HG02938 (cell line): ENCODE measurements at regions not wholly inside any gene's neighbourhood (a gene's known extent, or its start where the extent isn't known, plus 50 kb on each side); places are given as distances from the start of the nearest gene placed in this dataset.
A peak's percentile ranks its signal among the peaks of the same experiment; 100 is the strongest.

Experiments used
- ATAC-seq: cut with Tn5 transposase; IDR thresholded peaks from one replicate; pipeline ENCODE4 v1.9.1; 2021; ENCODE audit warnings: mild to moderate bottlenecking, moderate library complexity; ENCODE audit not compliant: unreplicated experiment

DNA sequence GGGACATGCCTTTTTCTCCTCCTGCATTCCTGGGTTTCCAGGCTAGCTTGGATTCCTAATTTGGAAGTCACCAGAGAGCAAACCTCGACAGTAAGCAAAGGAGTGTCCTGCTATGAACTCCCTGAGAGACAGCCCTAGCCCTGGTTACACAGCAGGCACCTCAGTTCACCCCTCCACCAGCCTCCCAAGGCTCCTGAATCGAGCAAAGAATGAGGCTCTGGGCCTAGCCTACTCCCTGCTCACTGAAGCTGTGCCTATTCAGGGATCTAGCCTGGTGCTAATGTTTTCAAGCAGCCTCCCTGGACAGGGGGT lies 66.7 kb upstream of the RMDN2 start:
- no peak for ATAC-seq

GRCh38 chr2:37858725-37859267 lies 66.3 kb upstream of the RMDN2 start:
- no peak for ATAC-seq

DNA sequence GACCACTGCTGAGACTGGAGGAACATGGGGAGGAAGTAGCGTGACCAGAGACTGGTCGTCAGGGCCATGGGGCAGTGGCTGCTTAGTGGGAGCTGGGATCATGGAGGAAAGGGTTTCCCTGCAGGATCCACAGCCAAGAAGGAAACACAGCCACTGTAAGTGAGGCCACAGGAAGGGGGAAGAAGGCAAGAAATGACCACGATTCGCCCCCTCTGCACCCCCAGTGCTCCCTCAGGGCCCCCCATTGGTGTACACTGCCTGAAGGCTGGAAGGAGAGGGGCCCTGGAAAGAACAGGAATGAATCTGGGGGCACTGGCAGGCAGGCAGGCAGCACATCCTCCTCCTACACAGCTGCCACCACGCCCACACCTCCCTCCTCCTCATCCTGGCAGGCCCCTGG lies 62.5 kb upstream of the RMDN2 start:
- no peak for ATAC-seq

DNA sequence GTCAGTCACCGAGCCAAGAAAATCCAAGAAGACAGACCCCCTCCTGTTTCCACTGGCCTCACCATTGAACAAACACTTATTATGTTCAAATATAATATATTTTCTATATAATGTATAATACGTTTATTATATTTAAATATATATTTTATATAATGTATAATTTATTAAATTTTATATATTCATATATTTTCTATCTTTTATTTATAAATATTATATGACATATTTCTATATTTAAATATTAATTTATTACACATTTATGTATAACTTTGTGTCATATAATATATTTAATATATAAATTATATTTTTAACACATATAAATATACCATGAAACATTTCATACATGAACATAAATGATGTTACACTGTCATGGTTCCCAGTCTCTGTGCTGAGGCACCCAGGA lies 60.9 kb upstream of the RMDN2 start:
- ATAC-seq: no peak

GRCh38 chr2:37865640-37866039 lies 59.4 kb upstream of the RMDN2 start:
- ATAC-seq: no peak

GRCh38 chr2:37866171-37866934 lies 58.7 kb upstream of the RMDN2 start:
- ATAC-seq: no peak

DNA sequence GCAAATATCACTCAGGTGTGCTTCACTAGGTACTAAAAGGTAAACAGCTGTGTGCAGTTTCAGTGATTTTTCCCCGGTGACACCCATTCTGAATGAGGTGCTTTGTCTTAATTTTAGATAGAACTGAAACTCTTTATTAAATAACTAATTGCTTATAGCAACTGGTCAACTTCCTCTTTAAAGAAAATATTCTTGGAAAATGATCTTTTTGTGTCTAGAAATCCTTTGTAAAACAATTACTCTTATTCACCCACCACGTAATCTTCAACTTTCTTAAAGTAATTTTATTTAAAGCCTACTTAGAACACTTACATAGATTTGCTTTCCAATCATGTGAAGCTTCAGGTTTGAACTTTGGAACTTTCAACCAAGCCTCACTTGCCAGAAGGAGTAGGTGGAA lies 57.9 kb upstream of the RMDN2 start:
- ATAC-seq: no peak

- ATAC-seq: no peak
Observed at GRCh38 chr2:37868866-37869265, 56.2 kb upstream of the RMDN2 start.

GRCh38 chr2:37869304-37869703 lies 55.8 kb upstream of the RMDN2 start:
- ATAC-seq: no peak

- no peak for ATAC-seq
Observed at GRCh38 chr2:37869771-37870170, 55.3 kb upstream of the RMDN2 start.

DNA sequence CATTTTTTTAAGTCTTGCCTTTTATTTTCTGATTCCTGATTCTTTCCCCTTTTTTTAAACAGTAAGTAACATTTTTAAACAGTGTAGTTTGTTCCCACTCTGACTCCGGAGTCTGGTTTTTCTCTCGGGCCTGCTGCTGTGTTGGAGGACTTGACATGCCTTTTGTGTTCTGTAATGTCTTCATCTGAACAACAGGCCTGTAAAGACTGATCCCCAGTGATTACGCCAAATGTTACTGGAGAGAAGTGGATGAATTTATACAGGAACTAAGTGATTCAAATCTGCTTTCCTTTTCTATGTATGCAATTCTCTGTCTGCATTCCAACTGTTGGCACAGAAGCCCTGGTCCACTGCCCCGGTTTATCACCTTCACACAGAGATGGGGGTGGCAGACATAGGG lies 54.3 kb upstream of the RMDN2 start:
- ATAC-seq: no peak

GRCh38 chr2:37871456-37872191 lies 53.5 kb upstream of the RMDN2 start:
- ATAC-seq: peak; percentile 73

GRCh38 chr2:37872192-37872750 lies 52.8 kb upstream of the RMDN2 start:
- no peak for ATAC-seq

- ATAC-seq: no peak
Observed at GRCh38 chr2:37873229-37873628, 51.9 kb upstream of the RMDN2 start.

DNA sequence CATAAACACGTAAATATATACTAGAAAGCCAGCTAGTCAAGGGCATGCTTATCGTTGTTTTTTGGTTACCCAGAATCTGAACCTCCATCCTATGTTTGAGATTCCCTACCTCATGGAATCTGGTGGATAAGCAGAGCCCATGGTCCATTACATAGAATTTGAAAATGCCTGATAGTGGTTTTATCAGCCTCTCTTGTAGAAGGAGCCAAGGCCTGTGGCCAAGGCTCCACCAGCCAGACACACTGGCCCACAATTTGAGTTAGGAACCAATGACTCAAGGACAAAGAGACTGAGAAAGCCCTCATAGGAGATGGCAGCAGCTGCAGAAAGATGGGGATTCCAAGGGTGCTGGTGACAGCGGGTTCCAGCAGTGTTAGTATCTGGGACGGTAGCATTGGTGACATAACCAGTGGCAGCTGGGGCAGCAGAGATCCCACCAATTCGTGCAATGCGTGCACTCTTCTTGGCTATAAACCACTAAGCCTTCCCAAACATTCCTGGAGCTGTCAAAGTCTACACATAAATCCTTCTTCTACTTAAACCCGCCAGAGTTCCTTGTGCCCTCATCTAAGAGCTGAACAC lies 51.2 kb upstream of the RMDN2 start:
- no peak for ATAC-seq

DNA sequence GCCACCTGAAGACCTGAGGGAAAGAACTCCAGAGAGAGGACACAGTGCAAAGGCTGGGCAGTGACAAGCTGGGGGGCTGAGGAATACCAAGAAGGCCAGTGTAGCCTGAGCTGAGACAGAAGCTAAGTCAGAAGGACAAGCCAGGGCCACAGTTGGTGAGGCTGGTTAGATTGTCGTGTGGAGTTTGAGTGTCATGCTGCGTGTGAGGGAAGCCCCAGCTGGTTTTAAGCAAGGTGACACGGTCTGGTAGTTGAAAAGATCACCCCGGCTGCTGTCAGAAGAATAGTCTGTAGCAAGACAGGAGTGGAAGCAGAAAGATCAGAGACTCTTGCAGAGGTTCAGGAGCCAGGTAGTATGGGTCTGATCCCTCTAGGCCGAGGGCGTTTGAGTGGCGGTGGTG lies 50.6 kb upstream of the RMDN2 start:
- peak; percentile 38 for ATAC-seq
